CD14-positive monocyte (primary cell): ENCODE measurements at regions not wholly inside any gene's neighbourhood (a gene's known extent, or its start where the extent isn't known, plus 50 kb on each side); places are given as distances from the start of the nearest gene placed in this dataset.

ENCODE experiments used
- DNase-seq, 3 donors: peaks; one replicate each; pipeline ENCODE4 v3.0.0-alpha.2; 2011 to 2022
- H2AFZ ChIP-seq: 2 replicates; pipeline ENCODE4 v1.6.0; 2012; ENCODE audit warnings: mild to moderate bottlenecking, low read depth, low read length, inconsistent platforms; ENCODE audit not compliant: insufficient read depth, poor library complexity, severe bottlenecking
- H3K27ac ChIP-seq, 2 donors: 1 replicate in 1 of 2; 2 replicates in 1 of 2; pipeline ENCODE4 v1.5.1; 2012 to 2013; ENCODE audit warnings: low read length in 2 of 2, control low read depth in 1 of 2, inconsistent platforms in 1 of 2, low read depth in 1 of 2, mild to moderate bottlenecking in 1 of 2
- H3K27me3 ChIP-seq, 2 donors: one replicate each; pipeline versions ENCODE4 v1.6.0 to v1.6.1; 2011 to 2013; ENCODE audit warnings: low read length in 2 of 2; ENCODE audit not compliant: control insufficient read depth in 2 of 2, insufficient read depth in 2 of 2
- H3K36me3 ChIP-seq, 2 donors: replicated peaks in 1 of 2; 1 replicate in 1 of 2; 2 replicates in 1 of 2; pipeline versions ENCODE4 v1.5.1 to v1.6.1; 2012 to 2013; ENCODE audit warnings: low read length in 2 of 2, control low read depth in 1 of 2, inconsistent platforms in 1 of 2, mild to moderate bottlenecking in 1 of 2; ENCODE audit not compliant: insufficient read depth in 2 of 2, control insufficient read depth in 1 of 2
- H3K4me1 ChIP-seq, 2 donors: 1 replicate in 1 of 2; 2 replicates in 1 of 2; pipeline versions ENCODE4 v1.5.1 to v1.6.1; 2012 to 2013; ENCODE audit warnings: low read length in 2 of 2, control low read depth in 1 of 2, inconsistent platforms in 1 of 2, mild to moderate bottlenecking in 1 of 2, moderate library complexity in 1 of 2; ENCODE audit not compliant: insufficient read depth in 2 of 2, control insufficient read depth in 1 of 2
- H3K4me2 ChIP-seq: replicated peaks from 2 replicates; pipeline ENCODE3; 2012; ENCODE audit warnings: low read length, moderate library complexity, mild to moderate bottlenecking; ENCODE audit not compliant: poor library complexity, severe bottlenecking; ENCODE audit errors: extremely low read depth
- H3K4me3 ChIP-seq, 3 experiments: fragments of 200-600 bp in 1 of 3; sonication (generic) in 1 of 3; replicated peaks in 1 of 3; 1 replicate in 2 of 3; 2 replicates in 1 of 3; pipeline ENCODE4 v1.5.1; 2011 to 2013; ENCODE audit warnings: low read length in 3 of 3, mild to moderate bottlenecking in 3 of 3, control low read depth in 2 of 3, low read depth in 2 of 3, inconsistent platforms in 1 of 3, moderate library complexity in 1 of 3
- H3K79me2 ChIP-seq: 2 replicates; pipeline ENCODE4 v1.6.0; 2012; ENCODE audit warnings: mild to moderate bottlenecking, control low read depth, inconsistent platforms, low read length, moderate library complexity; ENCODE audit not compliant: insufficient read depth
- H3K9ac ChIP-seq: 2 replicates; pipeline ENCODE4 v1.6.0; 2017; ENCODE audit warnings: low read length, mild to moderate bottlenecking; ENCODE audit not compliant: insufficient read depth, poor library complexity, severe bottlenecking
- H3K9me3 ChIP-seq, 2 donors: replicated peaks in 1 of 2; 1 replicate in 1 of 2; 2 replicates in 1 of 2; pipeline versions ENCODE4 v1.5.1 to v1.6.1; 2012 to 2013; ENCODE audit warnings: low read length in 2 of 2, control low read depth in 1 of 2; ENCODE audit not compliant: control insufficient read depth in 1 of 2, insufficient read depth in 1 of 2
- H4K20me1 ChIP-seq: 2 replicates; pipeline ENCODE4 v1.6.0; 2012; ENCODE audit warnings: mild to moderate bottlenecking, low read length, control low read depth, moderate library complexity; ENCODE audit not compliant: insufficient read depth
- H3K27ac Mint-ChIP-seq, 7 donors: one replicate each; pipeline ENCODE4 v1.8.0; 2020; ENCODE audit warnings: mild to moderate bottlenecking in 7 of 7, mixed read lengths in 7 of 7, moderate library complexity in 6 of 7, inconsistent platforms in 2 of 7
- H3K27me3 Mint-ChIP-seq, 3 donors: one replicate each; pipeline ENCODE4 v1.8.0; 2021 to 2022; ENCODE audit warnings: low read depth in 3 of 3, mild to moderate bottlenecking in 3 of 3, mixed read lengths in 3 of 3, moderate library complexity in 3 of 3, inconsistent platforms in 1 of 3
- H3K36me3 Mint-ChIP-seq, 2 donors: one replicate each; pipeline ENCODE4 v1.8.0; 2020; ENCODE audit warnings: mixed read lengths in 2 of 2, inconsistent platforms in 1 of 2, mild to moderate bottlenecking in 1 of 2
- H3K4me1 Mint-ChIP-seq: one replicate; pipeline ENCODE4 v1.8.0; 2020; ENCODE audit warnings: mild to moderate bottlenecking, mixed read lengths
- H3K4me3 Mint-ChIP-seq, 2 donors: one replicate each; pipeline ENCODE4 v1.8.0; 2020; ENCODE audit warnings: mild to moderate bottlenecking in 2 of 2, mixed read lengths in 2 of 2, moderate library complexity in 1 of 2
- H3K9me3 Mint-ChIP-seq, 7 donors: one replicate each; pipeline ENCODE4 v1.8.0; 2020 to 2022; ENCODE audit warnings: mixed read lengths in 7 of 7, mild to moderate bottlenecking in 6 of 7, moderate library complexity in 6 of 7, inconsistent platforms in 2 of 7
- WGBS: methylation state at CpG from one replicate; pipeline ENCODE4 v1.1.5; 2013; ENCODE audit warnings: missing lambda C conversion rate; ENCODE audit not compliant: insufficient coverage; 5-methylcytosine and 5-hydroxymethylcytosine counted together
- intact Hi-C, 2 donors: fragments of 100-400 bp; cut with micrococcal nuclease; formaldehyde crosslinking; loops; one replicate each; pipeline versions ENCODE4 v1.15.0 to v1.15.1; 2023
- TF ChIP-seq, protein P1 (sequence below): fragments of 200-600 bp; IDR thresholded peaks from one replicate; pipeline ENCODE4 v1.8.0; 2022; ENCODE audit warnings: antibody characterized with exemption, mild to moderate bottlenecking

GRCh38 chrX:816411-816810 lies 185.8 kb downstream of the SHOX start:
- peaks cover 0 to 3% of the 10 kb centered on the region in 2 donors for H3K9me3 ChIP-seq
- H3K36me3 Mint-ChIP-seq, result no peaks in the 10 kb centered on the region
- no peaks in the 10 kb centered on the region for H3K36me3 ChIP-seq
- TF ChIP-seq, protein P1, sequence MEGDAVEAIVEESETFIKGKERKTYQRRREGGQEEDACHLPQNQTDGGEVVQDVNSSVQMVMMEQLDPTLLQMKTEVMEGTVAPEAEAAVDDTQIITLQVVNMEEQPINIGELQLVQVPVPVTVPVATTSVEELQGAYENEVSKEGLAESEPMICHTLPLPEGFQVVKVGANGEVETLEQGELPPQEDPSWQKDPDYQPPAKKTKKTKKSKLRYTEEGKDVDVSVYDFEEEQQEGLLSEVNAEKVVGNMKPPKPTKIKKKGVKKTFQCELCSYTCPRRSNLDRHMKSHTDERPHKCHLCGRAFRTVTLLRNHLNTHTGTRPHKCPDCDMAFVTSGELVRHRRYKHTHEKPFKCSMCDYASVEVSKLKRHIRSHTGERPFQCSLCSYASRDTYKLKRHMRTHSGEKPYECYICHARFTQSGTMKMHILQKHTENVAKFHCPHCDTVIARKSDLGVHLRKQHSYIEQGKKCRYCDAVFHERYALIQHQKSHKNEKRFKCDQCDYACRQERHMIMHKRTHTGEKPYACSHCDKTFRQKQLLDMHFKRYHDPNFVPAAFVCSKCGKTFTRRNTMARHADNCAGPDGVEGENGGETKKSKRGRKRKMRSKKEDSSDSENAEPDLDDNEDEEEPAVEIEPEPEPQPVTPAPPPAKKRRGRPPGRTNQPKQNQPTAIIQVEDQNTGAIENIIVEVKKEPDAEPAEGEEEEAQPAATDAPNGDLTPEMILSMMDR, result no peak
- 97% methylated on average over 6 of the region's 14 CpGs for WGBS
- no peak overlapping the region for H3K4me3 ChIP-seq
- intact Hi-C loops, result no loop called here
- no peak overlapping the region for H3K4me3 Mint-ChIP-seq
- peak overlapping the region in 1 of 7 donors; percentile 50 for H3K27ac Mint-ChIP-seq
- H3K9ac ChIP-seq, result no peak overlapping the region
- peaks cover 1 to 4% (median 2%) of the 10 kb centered on the region in 3 donors for H3K27me3 Mint-ChIP-seq
- no peaks in the 10 kb centered on the region for H3K4me1 ChIP-seq
- no peak overlapping the region for H3K27ac ChIP-seq
- H3K79me2 ChIP-seq, result no peaks in the 10 kb centered on the region
- DNase-seq, result no peak
- H3K9me3 Mint-ChIP-seq, result peaks cover 0 to 12% (median 8%) of the 10 kb centered on the region in 7 donors
- H3K4me1 Mint-ChIP-seq, result no peaks in the 10 kb centered on the region
- no peak overlapping the region for H3K4me2 ChIP-seq
- H2AFZ ChIP-seq, result no peak overlapping the region
- no peaks in the 10 kb centered on the region for H3K27me3 ChIP-seq
- no peaks in the 10 kb centered on the region for H4K20me1 ChIP-seq

- WGBS, result 94% methylated on average over 2 of the region's 5 CpGs
- TF ChIP-seq, protein P1, result no peak
- peaks cover 0 to 4% (median 0%) of the 10 kb centered on the region in 7 donors for H3K9me3 Mint-ChIP-seq
- no peak overlapping the region for H3K4me3 Mint-ChIP-seq
- intact Hi-C loops, result no loop called here
- no peaks in the 10 kb centered on the region for H4K20me1 ChIP-seq
- no peak overlapping the region for H3K4me3 ChIP-seq
- H3K27me3 ChIP-seq, result peaks cover 5 to 6% of the 10 kb centered on the region in 2 donors
- no peak overlapping the region for H3K27ac ChIP-seq
- no peaks in the 10 kb centered on the region for H3K4me1 Mint-ChIP-seq
- no peak overlapping the region for H2AFZ ChIP-seq
- no peaks in the 10 kb centered on the region for H3K4me1 ChIP-seq
- no peaks in the 10 kb centered on the region for H3K36me3 Mint-ChIP-seq
- no peak for DNase-seq
- H3K27ac Mint-ChIP-seq, result no peak overlapping the region
- H3K36me3 ChIP-seq, result no peaks in the 10 kb centered on the region
- H3K4me2 ChIP-seq, result no peak overlapping the region
- H3K27me3 Mint-ChIP-seq, result peaks cover 10 to 15% (median 15%) of the 10 kb centered on the region in 3 donors
- no peak overlapping the region for H3K9ac ChIP-seq
- no peaks in the 10 kb centered on the region for H3K9me3 ChIP-seq
- no peaks in the 10 kb centered on the region for H3K79me2 ChIP-seq
Measured at GRCh38 chrX:810186-810585, 179.6 kb downstream of the SHOX start.
